ENCODE measurements at regions not wholly inside any gene's neighbourhood (a gene's known extent, or its start where the extent isn't known, plus 50 kb on each side); places are given as distances from the start of the nearest gene placed in this dataset.

- DNase-seq (ENCODE audit: insufficient read length, low spot score) = no peak
- no peak for FAIRE-seq
Measured at GRCh38 chr3:168608926-168609325, 513.2 kb upstream of the GOLIM4 start.

GRCh38 chr3:168604767-168605166 lies 509.0 kb upstream of the GOLIM4 start:
- DNase-seq (ENCODE audit: insufficient read length, low spot score) = no peak
- no peak for FAIRE-seq

GRCh38 chr3:168598250-168598649 lies 502.5 kb upstream of the GOLIM4 start:
- no peak for DNase-seq (ENCODE audit: insufficient read length, low spot score)
- FAIRE-seq = no peak

GRCh38 chr3:168596175-168596823 lies 500.6 kb upstream of the GOLIM4 start:
- DNase-seq (ENCODE audit: insufficient read length, low spot score) (no peak), FAIRE-seq (no peak)

- FAIRE-seq (no peak), DNase-seq (ENCODE audit: insufficient read length, low spot score) (no peak)
Measured at GRCh38 chr3:168591587-168591986, 495.9 kb upstream of the GOLIM4 start.

- FAIRE-seq = no peak
- DNase-seq (ENCODE audit: insufficient read length, low spot score) = no peak
Measured at GRCh38 chr3:168589376-168589775, 493.7 kb upstream of the GOLIM4 start.

GRCh38 chr3:168585544-168585943 lies 489.8 kb upstream of the GOLIM4 start:
- DNase-seq (ENCODE audit: insufficient read length, low spot score) (no peak), FAIRE-seq (no peak)

- FAIRE-seq (no peak), DNase-seq (ENCODE audit: insufficient read length, low spot score) (no peak)
Measured at GRCh38 chr3:168583977-168584376, 488.3 kb upstream of the GOLIM4 start.

GRCh38 chr3:168582503-168582902 lies 486.8 kb upstream of the GOLIM4 start:
- FAIRE-seq (no peak), DNase-seq (ENCODE audit: insufficient read length, low spot score) (no peak)

GRCh38 chr3:168581771-168582225 lies 486.1 kb upstream of the GOLIM4 start:
- FAIRE-seq = no peak
- no peak for DNase-seq (ENCODE audit: insufficient read length, low spot score)

- DNase-seq (ENCODE audit: insufficient read length, low spot score) = no peak
- no peak for FAIRE-seq
Measured at GRCh38 chr3:168579010-168579409, 483.3 kb upstream of the GOLIM4 start.

- no peak for DNase-seq (ENCODE audit: insufficient read length, low spot score)
- no peak for FAIRE-seq
Measured at GRCh38 chr3:168575750-168576149, 480.0 kb upstream of the GOLIM4 start.

- DNase-seq (ENCODE audit: insufficient read length, low spot score) (no peak), FAIRE-seq (no peak)
Measured at GRCh38 chr3:168574455-168575158, 478.9 kb upstream of the GOLIM4 start.

GRCh38 chr3:168570404-168571155 lies 474.9 kb upstream of the GOLIM4 start:
- FAIRE-seq = no peak
- DNase-seq (ENCODE audit: insufficient read length, low spot score) = no peak

GRCh38 chr3:168558728-168559411 lies 463.1 kb upstream of the GOLIM4 start:
- no peak for FAIRE-seq
- DNase-seq (ENCODE audit: insufficient read length, low spot score) = no peak

GRCh38 chr3:168552251-168552650 lies 456.5 kb upstream of the GOLIM4 start:
- FAIRE-seq (no peak), DNase-seq (ENCODE audit: insufficient read length, low spot score) (no peak)

GRCh38 chr3:168548719-168549118 lies 453.0 kb upstream of the GOLIM4 start:
- no peak for DNase-seq (ENCODE audit: insufficient read length, low spot score)
- FAIRE-seq = no peak

GRCh38 chr3:168546707-168547106 lies 451.0 kb upstream of the GOLIM4 start:
- no peak for DNase-seq (ENCODE audit: insufficient read length, low spot score)
- FAIRE-seq = no peak

GRCh38 chr3:168545591-168545990 lies 449.9 kb upstream of the GOLIM4 start:
- FAIRE-seq (no peak), DNase-seq (ENCODE audit: insufficient read length, low spot score) (no peak)

GRCh38 chr3:168544097-168544957 lies 448.6 kb upstream of the GOLIM4 start:
- DNase-seq (ENCODE audit: insufficient read length, low spot score) (no peak), FAIRE-seq (no peak)

All from GM19239 (cell line).